Neuronal stem cell (in vitro differentiated cells): ENCODE measurements at regions not wholly inside any gene's neighbourhood (a gene's known extent, or its start where the extent isn't known, plus 50 kb on each side); places are given as distances from the start of the nearest gene placed in this dataset.

Experiments
- DNase-seq: peaks from one replicate; pipeline ENCODE4 v3.0.0-alpha.2; 2013; ENCODE audit warnings: low spot score
- H2AFZ ChIP-seq: one replicate; pipeline ENCODE4 v1.6.1; 2013; ENCODE audit warnings: mild to moderate bottlenecking, low read length, inconsistent platforms
- H2AK5ac ChIP-seq: 2 replicates; pipeline ENCODE4 v1.6.1; 2013; ENCODE audit warnings: low read depth, mild to moderate bottlenecking, inconsistent platforms, low read length, moderate library complexity, mixed read lengths
- H2BK120ac ChIP-seq: 2 replicates; pipeline ENCODE4 v1.6.1; 2013; ENCODE audit warnings: low read depth, mild to moderate bottlenecking, inconsistent platforms, low read length, moderate library complexity, mixed read lengths
- H2BK12ac ChIP-seq: one replicate; pipeline ENCODE4 v1.6.1; 2013; ENCODE audit warnings: low read length, inconsistent platforms
- H2BK15ac ChIP-seq: 2 replicates; pipeline ENCODE4 v1.6.1; 2013; ENCODE audit warnings: mild to moderate bottlenecking, low read length, inconsistent platforms, mixed read lengths
- H2BK5ac ChIP-seq: one replicate; pipeline ENCODE4 v1.6.1; 2013; ENCODE audit warnings: inconsistent platforms, mild to moderate bottlenecking, low read length, moderate library complexity
- H3K14ac ChIP-seq: one replicate; pipeline ENCODE4 v1.6.1; 2013; ENCODE audit warnings: low read length, inconsistent platforms
- H3K18ac ChIP-seq: 2 replicates; pipeline ENCODE4 v1.6.1; 2013; ENCODE audit warnings: low read length, inconsistent platforms
- H3K23ac ChIP-seq: 2 replicates; pipeline ENCODE4 v1.6.1; 2013; ENCODE audit warnings: low read depth, mild to moderate bottlenecking, mixed read lengths, low read length, inconsistent platforms; ENCODE audit not compliant: poor library complexity
- H3K27ac ChIP-seq: replicated peaks from 3 replicates; pipeline ENCODE4 v1.5.1; 2013; ENCODE audit warnings: low read length, inconsistent platforms
- H3K27me3 ChIP-seq, 3 experiments: 2 replicates each; pipeline ENCODE4 v1.6.1; 2013; ENCODE audit warnings: low read length in 3 of 3, mild to moderate bottlenecking in 2 of 3, inconsistent platforms in 1 of 3, low read depth in 1 of 3, mixed read lengths in 1 of 3, moderate library complexity in 1 of 3; ENCODE audit not compliant: control insufficient read depth in 3 of 3, insufficient read depth in 3 of 3
- H3K36me3 ChIP-seq, 2 donors: replicated peaks in 1 of 2; 2 replicates each; pipeline ENCODE4 v1.6.1; 2013; ENCODE audit warnings: low read length in 2 of 2; ENCODE audit not compliant: control insufficient read depth in 2 of 2, insufficient read depth in 2 of 2
- H3K4ac ChIP-seq: 2 replicates; pipeline ENCODE4 v1.6.1; 2013; ENCODE audit warnings: inconsistent platforms, mild to moderate bottlenecking, low read length, moderate library complexity
- H3K4me1 ChIP-seq, 2 donors: 1 replicate in 1 of 2; 2 replicates in 1 of 2; pipeline ENCODE4 v1.6.1; 2013; ENCODE audit warnings: low read length in 2 of 2, low read depth in 1 of 2; ENCODE audit not compliant: control insufficient read depth in 2 of 2, insufficient read depth in 1 of 2
- H3K4me2 ChIP-seq: one replicate; pipeline ENCODE4 v1.6.1; 2013; ENCODE audit warnings: mild to moderate bottlenecking, low read length, inconsistent platforms; ENCODE audit not compliant: insufficient read depth, poor library complexity, severe bottlenecking
- H3K4me3 ChIP-seq, 2 donors: 2 replicates each; pipeline ENCODE4 v1.5.1; 2013; ENCODE audit warnings: low read length in 2 of 2, mild to moderate bottlenecking in 2 of 2, inconsistent platforms in 1 of 2, moderate library complexity in 1 of 2
- H3K79me1 ChIP-seq: one replicate; pipeline ENCODE4 v1.6.1; 2013; ENCODE audit warnings: low read depth, mild to moderate bottlenecking, inconsistent platforms, low read length, moderate library complexity
- H3K9ac ChIP-seq: one replicate; pipeline ENCODE4 v1.6.1; 2013; ENCODE audit warnings: mild to moderate bottlenecking, low read depth, low read length, inconsistent platforms; ENCODE audit not compliant: poor library complexity
- H3K9me3 ChIP-seq, 2 donors: replicated peaks in 1 of 2; 2 replicates each; pipeline versions ENCODE3 to v1.6.1; 2013; ENCODE audit warnings: low read length in 2 of 2, mild to moderate bottlenecking in 2 of 2, inconsistent platforms in 1 of 2, low read depth in 1 of 2, mixed read lengths in 1 of 2, moderate library complexity in 1 of 2; ENCODE audit not compliant: control insufficient read depth in 2 of 2, insufficient read depth in 1 of 2
- H4K8ac ChIP-seq: one replicate; pipeline ENCODE4 v1.6.1; 2013; ENCODE audit warnings: low read depth, mild to moderate bottlenecking, inconsistent platforms, low read length, moderate library complexity
- H4K91ac ChIP-seq: one replicate; pipeline ENCODE4 v1.6.1; 2013; ENCODE audit warnings: low read length, low read depth, mild to moderate bottlenecking, inconsistent platforms; ENCODE audit not compliant: poor library complexity
- WGBS, 2 donors: extraction: QIAGEN DNeasy Blood & Tissue Kit; methylation state at CpG; one replicate each; pipeline ENCODE4 v1.1.7; 2013; ENCODE audit warnings: missing lambda C conversion rate in 2 of 2, mixed read lengths in 1 of 2; ENCODE audit not compliant: insufficient read length in 2 of 2, insufficient replicate concordance in 1 of 2; ENCODE audit errors: extremely low coverage in 2 of 2; 5-methylcytosine and 5-hydroxymethylcytosine counted together

- H3K9me3 ChIP-seq, result no peaks in the 10 kb centered on the region
- no peak overlapping the region for H3K4me2 ChIP-seq
- no peak overlapping the region for H3K4me3 ChIP-seq
- no peak overlapping the region for H3K14ac ChIP-seq
- H4K91ac ChIP-seq, result no peak overlapping the region
- no peak overlapping the region for H2BK5ac ChIP-seq
- DNase-seq, result no peak
- no peak overlapping the region for H2AK5ac ChIP-seq
- no peak overlapping the region for H3K23ac ChIP-seq
- no peak overlapping the region for H3K4ac ChIP-seq
- H3K27ac ChIP-seq, result no peak overlapping the region
- H2BK15ac ChIP-seq, result no peak overlapping the region
- WGBS, 2 donors, result no CpG with 5 or more reads among the region's 3 CpGs
- H2AFZ ChIP-seq, result no peak overlapping the region
- H3K79me1 ChIP-seq, result no peaks in the 10 kb centered on the region
- no peak overlapping the region for H3K9ac ChIP-seq
- no peak overlapping the region for H2BK12ac ChIP-seq
- H3K36me3 ChIP-seq, result no peaks in the 10 kb centered on the region
- no peak overlapping the region for H4K8ac ChIP-seq
- no peaks in the 10 kb centered on the region for H3K4me1 ChIP-seq
- H2BK120ac ChIP-seq, result no peak overlapping the region
- no peaks in the 10 kb centered on the region for H3K27me3 ChIP-seq
- no peak overlapping the region for H3K18ac ChIP-seq
Observed at GRCh38 chr2:139917690-139918384, 1137.6 kb upstream of the NXPH2 start.

GRCh38 chr2:139916822-139917221 lies 1136.6 kb upstream of the NXPH2 start:
- Histone ChIP-seq H3K27me3 (no peaks in the 10 kb centered on the region), H3K23ac (no peak overlapping the region), H3K9ac (no peak overlapping the region), H3K36me3 (no peaks in the 10 kb centered on the region), H3K79me1 (no peaks in the 10 kb centered on the region), H3K4me3 (no peak overlapping the region), H3K4ac (no peak overlapping the region), H3K4me1 (no peaks in the 10 kb centered on the region), H2BK120ac (no peak overlapping the region), H4K91ac (no peak overlapping the region), H2AK5ac (no peak overlapping the region), H2BK5ac (no peak overlapping the region), H4K8ac (no peak overlapping the region), H3K4me2 (no peak overlapping the region), H3K27ac (no peak overlapping the region), H3K14ac (no peak overlapping the region), H2BK15ac (no peak overlapping the region), H2AFZ (no peak overlapping the region), H3K9me3 (peaks cover 0 to 1% of the 10 kb centered on the region in 2 donors), H3K18ac (no peak overlapping the region), H2BK12ac (no peak overlapping the region)
- no CpG with 5 or more reads among the region's 7 CpGs for WGBS, 2 donors
- DNase-seq, result no peak

GRCh38 chr2:139911160-139911559 lies 1131.0 kb upstream of the NXPH2 start:
- Histone ChIP-seq H2BK12ac (no peak overlapping the region), H3K79me1 (no peaks in the 10 kb centered on the region), H2BK120ac (no peak overlapping the region), H3K14ac (no peak overlapping the region), H3K23ac (no peak overlapping the region), H4K91ac (no peak overlapping the region), H3K18ac (no peak overlapping the region), H2AFZ (no peak overlapping the region), H3K4me2 (no peak overlapping the region), H3K4ac (no peak overlapping the region), H2BK5ac (no peak overlapping the region), H4K8ac (no peak overlapping the region), H3K4me3 (no peak overlapping the region), H2BK15ac (no peak overlapping the region), H3K36me3 (no peaks in the 10 kb centered on the region), H3K27me3 (no peaks in the 10 kb centered on the region), H2AK5ac (no peak overlapping the region), H3K27ac (no peak overlapping the region), H3K9me3 (peaks cover 0 to 2% of the 10 kb centered on the region in 2 donors), H3K4me1 (no peaks in the 10 kb centered on the region), H3K9ac (no peak overlapping the region)
- no peak for DNase-seq
- WGBS, 2 donors, result no CpG with 5 or more reads among the region's 3 CpGs

GRCh38 chr2:139909136-139909535 lies 1128.9 kb upstream of the NXPH2 start:
- H3K4me1 ChIP-seq, result no peaks in the 10 kb centered on the region
- no peak overlapping the region for H4K8ac ChIP-seq
- no peaks in the 10 kb centered on the region for H3K27me3 ChIP-seq
- no peak overlapping the region for H3K23ac ChIP-seq
- no peak overlapping the region for H3K9ac ChIP-seq
- no peak for DNase-seq
- no peaks in the 10 kb centered on the region for H3K79me1 ChIP-seq
- no peak overlapping the region for H2AK5ac ChIP-seq
- no peak overlapping the region for H2AFZ ChIP-seq
- no peak overlapping the region for H3K4me2 ChIP-seq
- peaks cover 0 to 2% of the 10 kb centered on the region in 2 donors for H3K9me3 ChIP-seq
- H3K14ac ChIP-seq, result no peak overlapping the region
- H2BK5ac ChIP-seq, result no peak overlapping the region
- no CpG with 5 or more reads among the region's 3 CpGs for WGBS, 2 donors
- no peak overlapping the region for H2BK120ac ChIP-seq
- H2BK12ac ChIP-seq, result no peak overlapping the region
- H2BK15ac ChIP-seq, result no peak overlapping the region
- no peak overlapping the region for H4K91ac ChIP-seq
- H3K4ac ChIP-seq, result no peak overlapping the region
- H3K18ac ChIP-seq, result no peak overlapping the region
- H3K36me3 ChIP-seq, result no peaks in the 10 kb centered on the region
- no peak overlapping the region for H3K4me3 ChIP-seq
- H3K27ac ChIP-seq, result no peak overlapping the region
